HG02571 (cell line): ENCODE measurements at regions not wholly inside any gene's neighbourhood (a gene's known extent, or its start where the extent isn't known, plus 50 kb on each side); places are given as distances from the start of the nearest gene placed in this dataset.

Experiments used
- ATAC-seq: cut with Tn5 transposase; IDR thresholded peaks from one replicate; pipeline ENCODE4 v1.9.1; 2021; ENCODE audit warnings: mild to moderate bottlenecking, moderate library complexity; ENCODE audit not compliant: unreplicated experiment

- no peak for ATAC-seq
These were observed 310.4 kb upstream of the NR2F2 start for GRCh38 chr15:96020133-96020532.

- no peak for ATAC-seq
These were observed 309.7 kb upstream of the NR2F2 start for GRCh38 chr15:96020797-96021196.

GRCh38 chr15:96023081-96023480, 307.4 kb upstream of the NR2F2 start:
- ATAC-seq = no peak

GRCh38 chr15:96027501-96027900, 303.0 kb upstream of the NR2F2 start:
- ATAC-seq = no peak

GRCh38 chr15:96028620-96029019, 301.9 kb upstream of the NR2F2 start:
- ATAC-seq = no peak

GRCh38 chr15:96029172-96029571, 301.3 kb upstream of the NR2F2 start:
- ATAC-seq = no peak

- ATAC-seq = no peak
These were observed 298.9 kb upstream of the NR2F2 start for GRCh38 chr15:96031426-96032110.

- no peak for ATAC-seq
These were observed 295.4 kb upstream of the NR2F2 start for GRCh38 chr15:96035091-96035490.

- ATAC-seq = no peak
These were observed 294.9 kb upstream of the NR2F2 start for GRCh38 chr15:96035635-96036034.

GRCh38 chr15:96037584-96037983, 292.9 kb upstream of the NR2F2 start:
- ATAC-seq = no peak

- no peak for ATAC-seq
These were observed 292.4 kb upstream of the NR2F2 start for GRCh38 chr15:96038131-96038530.

GRCh38 chr15:96038650-96039049, 291.9 kb upstream of the NR2F2 start:
- ATAC-seq = no peak

GRCh38 chr15:96041982-96042733, 288.3 kb upstream of the NR2F2 start:
- ATAC-seq = no peak

- peak; percentile 73 for ATAC-seq
These were observed 287.7 kb upstream of the NR2F2 start for GRCh38 chr15:96042734-96043224.

- no peak for ATAC-seq
These were observed 286.8 kb upstream of the NR2F2 start for GRCh38 chr15:96043591-96044171.

- no peak for ATAC-seq
These were observed 283.8 kb upstream of the NR2F2 start for GRCh38 chr15:96046620-96047240.

- no peak for ATAC-seq
These were observed 283.1 kb upstream of the NR2F2 start for GRCh38 chr15:96047255-96047931.

GRCh38 chr15:96049323-96049722, 281.2 kb upstream of the NR2F2 start:
- no peak for ATAC-seq

- ATAC-seq = no peak
These were observed 280.7 kb upstream of the NR2F2 start for GRCh38 chr15:96049766-96050165.

- no peak for ATAC-seq
These were observed 278.9 kb upstream of the NR2F2 start for GRCh38 chr15:96051598-96051997.

- no peak for ATAC-seq
These were observed 278.3 kb upstream of the NR2F2 start for GRCh38 chr15:96052154-96052553.
